ENCODE measurements at regions not wholly inside any gene's neighbourhood (a gene's known extent, or its start where the extent isn't known, plus 50 kb on each side); places are given as distances from the start of the nearest gene placed in this dataset.

GRCh38 chr20:21575981-21576740 is 62.3 kb upstream of the NKX2-2 start:
- TF ChIP-seq EP300 (IDR thresholded peaks at IDR 0.05), result no peak
- TF ChIP-seq, protein P1, sequence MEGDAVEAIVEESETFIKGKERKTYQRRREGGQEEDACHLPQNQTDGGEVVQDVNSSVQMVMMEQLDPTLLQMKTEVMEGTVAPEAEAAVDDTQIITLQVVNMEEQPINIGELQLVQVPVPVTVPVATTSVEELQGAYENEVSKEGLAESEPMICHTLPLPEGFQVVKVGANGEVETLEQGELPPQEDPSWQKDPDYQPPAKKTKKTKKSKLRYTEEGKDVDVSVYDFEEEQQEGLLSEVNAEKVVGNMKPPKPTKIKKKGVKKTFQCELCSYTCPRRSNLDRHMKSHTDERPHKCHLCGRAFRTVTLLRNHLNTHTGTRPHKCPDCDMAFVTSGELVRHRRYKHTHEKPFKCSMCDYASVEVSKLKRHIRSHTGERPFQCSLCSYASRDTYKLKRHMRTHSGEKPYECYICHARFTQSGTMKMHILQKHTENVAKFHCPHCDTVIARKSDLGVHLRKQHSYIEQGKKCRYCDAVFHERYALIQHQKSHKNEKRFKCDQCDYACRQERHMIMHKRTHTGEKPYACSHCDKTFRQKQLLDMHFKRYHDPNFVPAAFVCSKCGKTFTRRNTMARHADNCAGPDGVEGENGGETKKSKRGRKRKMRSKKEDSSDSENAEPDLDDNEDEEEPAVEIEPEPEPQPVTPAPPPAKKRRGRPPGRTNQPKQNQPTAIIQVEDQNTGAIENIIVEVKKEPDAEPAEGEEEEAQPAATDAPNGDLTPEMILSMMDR (IDR thresholded peaks at IDR 0.05), result no peak
- TF ChIP-seq POLR2A (IDR thresholded peaks at IDR 0.05), result no peak
